WTC11 (cell line): ENCODE measurements at regions not wholly inside any gene's neighbourhood (a gene's known extent, or its start where the extent isn't known, plus 50 kb on each side); places are given as distances from the start of the nearest gene placed in this dataset.
"Not testable (repeated sequence)": the region's sequence is repeated elsewhere in the genome, so short reads cannot be mapped to it uniquely, and the experiment has no call there.

Experiments used
- ATAC-seq: fragments of 200-7000 bp; cut with Tn5 transposase; 2 replicates; pipeline ENCODE4 v1.10.0; 2021; ENCODE audit warnings: mild to moderate bottlenecking, moderate library complexity
- CTCF ChIA-PET: fragments of 300-600 bp; sonication (Branson Sonifier 250); formaldehyde crosslinking; loops from one replicate; lab custom pipeline; 2021; ENCODE audit warnings: antibody characterized with exemption; lab: Charles Lee
- POLR2A ChIA-PET: fragments of 350-600 bp; sonication (Branson Sonifier 250); formaldehyde crosslinking; loops from one replicate; lab custom pipeline; 2021; ENCODE audit warnings: antibody characterized with exemption; lab: Charles Lee
- DNase-seq: peaks from one replicate; pipeline ENCODE4 v3.0.0; 2021; ENCODE audit warnings: low spot score
- H3K27ac Mint-ChIP-seq: 2 replicates; pipeline ENCODE4 v1.8.0; 2021; ENCODE audit warnings: mixed read lengths
- H3K27me3 Mint-ChIP-seq: 2 replicates; pipeline ENCODE4 v1.8.0; 2021; ENCODE audit warnings: low read depth, mild to moderate bottlenecking, moderate library complexity, mixed read lengths
- H3K36me3 Mint-ChIP-seq: 2 replicates; pipeline ENCODE4 v1.8.0; 2021; ENCODE audit warnings: mixed read lengths
- H3K4me1 Mint-ChIP-seq: 2 replicates; pipeline ENCODE4 v1.8.0; 2022; ENCODE audit warnings: mixed read lengths
- H3K4me3 Mint-ChIP-seq: 2 replicates; pipeline ENCODE4 v1.8.0; 2021; ENCODE audit warnings: mild to moderate bottlenecking, moderate library complexity, mixed read lengths
- H3K9me3 Mint-ChIP-seq: 2 replicates; pipeline ENCODE4 v1.8.0; 2021; ENCODE audit warnings: mixed read lengths
- ATF1 ChIP-seq: sonication (generic); formaldehyde crosslinking; IDR thresholded peaks from 2 replicates; pipeline ENCODE4 v1.8.1; 2023; ENCODE audit warnings: mild to moderate bottlenecking, moderate library complexity, missing genetic modification reagents
- EMX1 ChIP-seq: fragments of 250-450 bp; sonication (Bioruptor Pico); IDR thresholded peaks from 2 replicates; pipeline ENCODE4 v1.8.0; 2021; ENCODE audit warnings: mild to moderate bottlenecking
- HMGA2 ChIP-seq: fragments of 250-450 bp; sonication (Bioruptor Pico); IDR thresholded peaks from 2 replicates; pipeline ENCODE4 v1.4.0; 2021; ENCODE audit warnings: mild to moderate bottlenecking, moderate library complexity
- JAZF1 ChIP-seq: fragments of 250-450 bp; sonication (Bioruptor Pico); IDR thresholded peaks from 2 replicates; pipeline ENCODE4 v1.9.0; 2021; ENCODE audit warnings: moderate library complexity, mild to moderate bottlenecking, inconsistent platforms
- NFYB ChIP-seq: sonication (generic); formaldehyde crosslinking; conservative IDR thresholded peaks from 2 replicates; pipeline ENCODE4 v1.8.0; 2022; ENCODE audit warnings: low read depth, missing genetic modification reagents
- PRRX2 ChIP-seq: fragments of 250-450 bp; sonication (Bioruptor Pico); IDR thresholded peaks from 2 replicates; pipeline ENCODE4 v1.8.0; 2021; ENCODE audit warnings: mild to moderate bottlenecking
- RELA ChIP-seq: sonication (generic); formaldehyde crosslinking; IDR thresholded peaks from 2 replicates; pipeline ENCODE4 v1.8.1; 2022; ENCODE audit warnings: missing genetic modification reagents, mild to moderate bottlenecking, borderline replicate concordance
- SMAD3 ChIP-seq: sonication (generic); formaldehyde crosslinking; IDR thresholded peaks from 2 replicates; pipeline ENCODE4 v1.8.0; 2022; ENCODE audit warnings: missing genetic modification reagents, mild to moderate bottlenecking, borderline replicate concordance
- SMAD4 ChIP-seq: sonication (generic); formaldehyde crosslinking; IDR thresholded peaks from 2 replicates; pipeline ENCODE4 v1.8.0; 2022; ENCODE audit warnings: mild to moderate bottlenecking, missing genetic modification reagents
- SP1 ChIP-seq: sonication (generic); formaldehyde crosslinking; conservative IDR thresholded peaks from 2 replicates; pipeline ENCODE4 v1.8.1; 2022; ENCODE audit warnings: missing genetic modification reagents
- TEAD4 ChIP-seq: sonication (generic); formaldehyde crosslinking; IDR thresholded peaks from 2 replicates; pipeline ENCODE4 v1.8.0; 2022; ENCODE audit warnings: mild to moderate bottlenecking, missing genetic modification reagents
- ZNF232 ChIP-seq: sonication (generic); formaldehyde crosslinking; IDR thresholded peaks from 2 replicates; pipeline ENCODE4 v1.8.0; 2022; ENCODE audit warnings: mild to moderate bottlenecking, missing genetic modification reagents
- ZNF317 ChIP-seq: sonication (generic); formaldehyde crosslinking; IDR thresholded peaks from 2 replicates; pipeline ENCODE4 v1.8.1; 2023; ENCODE audit warnings: low read depth, mild to moderate bottlenecking, moderate library complexity, missing genetic modification reagents, borderline replicate concordance
- TF ChIP-seq, protein P1 (sequence below): fragments of 250-450 bp; sonication (Bioruptor Pico); conservative IDR thresholded peaks from 2 replicates; pipeline ENCODE4 v1.9.0; 2021; ENCODE audit warnings: mild to moderate bottlenecking
- TF ChIP-seq, protein P2 (sequence below): sonication (generic); formaldehyde crosslinking; IDR thresholded peaks from 2 replicates; pipeline ENCODE4 v1.8.1; 2023; ENCODE audit warnings: mild to moderate bottlenecking, missing genetic modification reagents, borderline replicate concordance
- TF ChIP-seq, protein P3 (sequence below): sonication (generic); formaldehyde crosslinking; IDR thresholded peaks from 2 replicates; pipeline ENCODE4 v1.8.1; 2023; ENCODE audit warnings: mild to moderate bottlenecking, missing genetic modification reagents, moderate library complexity
- TF ChIP-seq, protein P4 (sequence below): sonication (generic); formaldehyde crosslinking; IDR thresholded peaks from 2 replicates; pipeline ENCODE4 v1.8.0; 2023; ENCODE audit warnings: missing genetic modification reagents
- TF ChIP-seq, protein P5 (sequence below): fragments of 250-450 bp; sonication (Bioruptor Pico); IDR thresholded peaks from 2 replicates; pipeline ENCODE4 v1.9.0; 2021; ENCODE audit warnings: mild to moderate bottlenecking
- TF ChIP-seq, protein P6 (sequence below): sonication (generic); formaldehyde crosslinking; IDR thresholded peaks from 2 replicates; pipeline ENCODE4 v1.8.1; 2023; ENCODE audit warnings: mild to moderate bottlenecking, missing genetic modification reagents

DNA sequence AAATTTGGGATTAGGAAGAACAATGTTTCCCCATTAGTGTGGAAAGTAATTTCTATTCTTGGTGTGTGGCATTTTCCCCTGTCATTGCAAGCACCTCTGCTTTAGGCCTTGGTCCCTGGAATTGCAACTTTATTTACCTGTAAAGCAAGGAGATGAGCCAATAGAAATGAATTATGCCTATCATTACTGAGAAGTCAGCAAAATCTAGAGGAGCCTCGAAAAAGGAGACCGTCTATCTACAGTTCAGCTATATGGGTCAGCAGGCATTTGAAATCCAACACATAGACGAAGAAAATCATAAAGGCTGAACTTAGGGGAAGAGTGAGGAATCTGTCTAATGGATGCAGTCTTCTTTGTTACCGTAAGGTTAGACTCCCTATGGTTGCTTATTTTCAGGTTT, 161.1 kb downstream of the CCDC71L start (continued):
- TF ChIP-seq NFYB (CRISPR knock-in tag) (no peak), ZNF232 (CRISPR knock-in tag) (no peak), SMAD4 (no peak)
- TF ChIP-seq, protein P1, sequence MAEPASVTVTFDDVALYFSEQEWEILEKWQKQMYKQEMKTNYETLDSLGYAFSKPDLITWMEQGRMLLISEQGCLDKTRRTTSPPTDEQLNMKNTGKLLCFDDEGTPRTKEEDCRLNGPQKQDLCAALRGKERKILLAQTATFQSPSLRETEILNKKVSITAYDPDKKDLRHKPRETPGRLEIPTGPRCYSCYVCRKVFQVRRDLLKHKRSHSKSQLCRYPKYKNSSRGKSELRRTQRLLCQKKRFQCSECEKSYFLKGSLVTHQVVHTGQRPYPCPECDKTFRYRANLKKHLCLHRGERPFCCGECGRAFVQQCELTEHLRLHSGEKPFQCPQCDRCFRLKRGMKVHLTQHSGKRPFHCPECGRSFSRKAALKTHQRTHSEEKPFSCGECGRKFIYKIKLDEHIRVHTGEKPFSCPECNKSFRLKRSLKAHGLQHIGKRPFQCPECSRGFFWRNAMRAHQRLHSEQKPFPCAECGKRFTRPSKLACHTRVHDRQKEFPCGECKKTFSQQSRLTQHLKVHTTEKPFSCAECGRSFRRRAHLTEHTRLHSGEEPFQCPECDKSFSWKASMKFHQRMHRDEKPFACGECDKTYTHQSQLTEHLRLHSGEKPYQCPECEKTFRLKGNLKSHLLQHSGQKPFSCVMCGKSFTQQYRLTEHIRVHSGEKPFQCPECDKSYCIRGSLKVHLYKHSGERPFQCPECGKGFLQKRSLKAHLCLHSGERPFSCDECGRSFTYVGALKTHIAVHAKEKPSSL (CRISPR knock-in tag) = no peak

DNA sequence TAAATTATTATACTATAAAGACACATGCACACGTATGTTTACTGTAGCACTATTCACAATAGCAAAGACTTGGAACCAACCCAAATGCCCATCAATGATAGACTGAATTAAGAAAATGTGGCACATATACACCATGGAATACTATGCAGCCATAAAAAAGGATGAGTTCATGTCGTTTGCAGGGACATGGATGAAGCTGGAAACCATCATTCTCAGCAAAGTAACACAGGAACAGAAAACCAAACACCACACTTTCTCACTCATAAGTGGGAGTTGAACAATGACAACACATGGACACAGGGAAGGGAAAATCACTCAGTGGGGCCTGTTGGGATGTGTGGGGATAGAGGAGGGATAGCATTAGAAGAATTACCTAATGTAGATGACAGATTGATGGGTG, 163.0 kb downstream of the CCDC71L start:
- H3K4me3 Mint-ChIP-seq, H3K27ac Mint-ChIP-seq, H3K27me3 Mint-ChIP-seq, DNase-seq, CTCF ChIA-PET, POLR2A ChIA-PET, ATAC-seq, H3K36me3 Mint-ChIP-seq, H3K4me1 Mint-ChIP-seq: not testable (repeated sequence)
- H3K9me3 Mint-ChIP-seq = peaks cover 13% of the 10 kb centered on the region

DNA sequence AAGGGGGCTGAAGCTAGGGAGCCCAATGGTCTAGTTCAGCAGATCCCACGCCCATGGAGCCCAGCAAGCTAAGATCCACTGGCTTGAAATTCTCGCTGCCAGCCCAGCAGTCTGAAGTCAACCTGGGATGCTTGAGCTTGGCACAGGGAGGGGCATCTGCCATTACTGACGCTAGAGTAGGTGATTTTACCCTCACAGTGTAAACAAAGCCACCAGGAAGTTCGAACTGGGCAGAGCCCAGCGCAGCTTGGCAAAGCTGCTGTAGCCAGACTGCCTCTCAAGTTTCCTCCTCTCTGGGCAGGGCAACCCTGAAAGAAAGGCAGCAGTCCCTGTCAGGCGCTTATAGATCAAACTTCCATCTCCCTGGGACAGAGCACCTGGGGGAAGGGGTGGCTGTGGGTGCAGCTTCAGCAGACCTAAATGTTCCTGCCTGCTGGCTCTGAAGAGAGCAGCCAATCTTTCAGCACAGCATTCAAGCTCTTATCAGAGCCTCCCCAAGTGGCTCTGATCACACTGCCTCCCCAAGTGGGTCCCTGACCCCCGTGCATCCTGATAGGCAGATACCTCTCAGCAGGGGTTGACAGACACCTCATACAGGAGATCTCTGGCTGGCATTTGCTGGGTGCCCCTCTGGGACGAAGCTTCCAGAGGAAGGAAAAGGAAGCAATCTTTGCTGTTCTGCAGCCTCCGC, 167.8 kb downstream of the CCDC71L start:
- no peaks in the 10 kb centered on the region for H3K36me3 Mint-ChIP-seq
- peaks cover 17% of the 10 kb centered on the region for H3K9me3 Mint-ChIP-seq
- no peak overlapping the region for H3K4me3 Mint-ChIP-seq
- ATAC-seq (no peak), DNase-seq (no peak)
- H3K27ac Mint-ChIP-seq = no peak overlapping the region
- ChIA-PET POLR2A (no interaction called here), CTCF (no interaction called here)
- H3K4me1 Mint-ChIP-seq = no peaks in the 10 kb centered on the region
- H3K27me3 Mint-ChIP-seq = no peaks in the 10 kb centered on the region; the same call in 1 of the 2 replicates
- TF ChIP-seq, protein P1 (CRISPR knock-in tag) = no peak
- TF ChIP-seq ZNF317 = no peak
- TF ChIP-seq, protein P2, sequence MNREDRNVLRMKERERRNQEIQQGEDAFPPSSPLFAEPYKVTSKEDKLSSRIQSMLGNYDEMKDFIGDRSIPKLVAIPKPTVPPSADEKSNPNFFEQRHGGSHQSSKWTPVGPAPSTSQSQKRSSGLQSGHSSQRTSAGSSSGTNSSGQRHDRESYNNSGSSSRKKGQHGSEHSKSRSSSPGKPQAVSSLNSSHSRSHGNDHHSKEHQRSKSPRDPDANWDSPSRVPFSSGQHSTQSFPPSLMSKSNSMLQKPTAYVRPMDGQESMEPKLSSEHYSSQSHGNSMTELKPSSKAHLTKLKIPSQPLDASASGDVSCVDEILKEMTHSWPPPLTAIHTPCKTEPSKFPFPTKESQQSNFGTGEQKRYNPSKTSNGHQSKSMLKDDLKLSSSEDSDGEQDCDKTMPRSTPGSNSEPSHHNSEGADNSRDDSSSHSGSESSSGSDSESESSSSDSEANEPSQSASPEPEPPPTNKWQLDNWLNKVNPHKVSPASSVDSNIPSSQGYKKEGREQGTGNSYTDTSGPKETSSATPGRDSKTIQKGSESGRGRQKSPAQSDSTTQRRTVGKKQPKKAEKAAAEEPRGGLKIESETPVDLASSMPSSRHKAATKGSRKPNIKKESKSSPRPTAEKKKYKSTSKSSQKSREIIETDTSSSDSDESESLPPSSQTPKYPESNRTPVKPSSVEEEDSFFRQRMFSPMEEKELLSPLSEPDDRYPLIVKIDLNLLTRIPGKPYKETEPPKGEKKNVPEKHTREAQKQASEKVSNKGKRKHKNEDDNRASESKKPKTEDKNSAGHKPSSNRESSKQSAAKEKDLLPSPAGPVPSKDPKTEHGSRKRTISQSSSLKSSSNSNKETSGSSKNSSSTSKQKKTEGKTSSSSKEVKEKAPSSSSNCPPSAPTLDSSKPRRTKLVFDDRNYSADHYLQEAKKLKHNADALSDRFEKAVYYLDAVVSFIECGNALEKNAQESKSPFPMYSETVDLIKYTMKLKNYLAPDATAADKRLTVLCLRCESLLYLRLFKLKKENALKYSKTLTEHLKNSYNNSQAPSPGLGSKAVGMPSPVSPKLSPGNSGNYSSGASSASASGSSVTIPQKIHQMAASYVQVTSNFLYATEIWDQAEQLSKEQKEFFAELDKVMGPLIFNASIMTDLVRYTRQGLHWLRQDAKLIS (CRISPR knock-in tag) = no peak
- TF ChIP-seq EMX1 (CRISPR knock-in tag) = no peak
- TF ChIP-seq ATF1 (CRISPR knock-in tag) = no peak
- no peak for TF ChIP-seq SP1
- TF ChIP-seq, protein P3, sequence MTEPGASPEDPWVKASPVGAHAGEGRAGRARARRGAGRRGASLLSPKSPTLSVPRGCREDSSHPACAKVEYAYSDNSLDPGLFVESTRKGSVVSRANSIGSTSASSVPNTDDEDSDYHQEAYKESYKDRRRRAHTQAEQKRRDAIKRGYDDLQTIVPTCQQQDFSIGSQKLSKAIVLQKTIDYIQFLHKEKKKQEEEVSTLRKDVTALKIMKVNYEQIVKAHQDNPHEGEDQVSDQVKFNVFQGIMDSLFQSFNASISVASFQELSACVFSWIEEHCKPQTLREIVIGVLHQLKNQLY (CRISPR knock-in tag) = no peak
- no peak for TF ChIP-seq RELA (CRISPR knock-in tag)
- TF ChIP-seq SMAD4 = no peak
- TF ChIP-seq HMGA2 (CRISPR knock-in tag) = no peak
- TF ChIP-seq, protein P4, sequence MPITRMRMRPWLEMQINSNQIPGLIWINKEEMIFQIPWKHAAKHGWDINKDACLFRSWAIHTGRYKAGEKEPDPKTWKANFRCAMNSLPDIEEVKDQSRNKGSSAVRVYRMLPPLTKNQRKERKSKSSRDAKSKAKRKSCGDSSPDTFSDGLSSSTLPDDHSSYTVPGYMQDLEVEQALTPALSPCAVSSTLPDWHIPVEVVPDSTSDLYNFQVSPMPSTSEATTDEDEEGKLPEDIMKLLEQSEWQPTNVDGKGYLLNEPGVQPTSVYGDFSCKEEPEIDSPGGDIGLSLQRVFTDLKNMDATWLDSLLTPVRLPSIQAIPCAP (CRISPR knock-in tag) = no peak
- TF ChIP-seq TEAD4 (CRISPR knock-in tag) = no peak
- TF ChIP-seq, protein P5, sequence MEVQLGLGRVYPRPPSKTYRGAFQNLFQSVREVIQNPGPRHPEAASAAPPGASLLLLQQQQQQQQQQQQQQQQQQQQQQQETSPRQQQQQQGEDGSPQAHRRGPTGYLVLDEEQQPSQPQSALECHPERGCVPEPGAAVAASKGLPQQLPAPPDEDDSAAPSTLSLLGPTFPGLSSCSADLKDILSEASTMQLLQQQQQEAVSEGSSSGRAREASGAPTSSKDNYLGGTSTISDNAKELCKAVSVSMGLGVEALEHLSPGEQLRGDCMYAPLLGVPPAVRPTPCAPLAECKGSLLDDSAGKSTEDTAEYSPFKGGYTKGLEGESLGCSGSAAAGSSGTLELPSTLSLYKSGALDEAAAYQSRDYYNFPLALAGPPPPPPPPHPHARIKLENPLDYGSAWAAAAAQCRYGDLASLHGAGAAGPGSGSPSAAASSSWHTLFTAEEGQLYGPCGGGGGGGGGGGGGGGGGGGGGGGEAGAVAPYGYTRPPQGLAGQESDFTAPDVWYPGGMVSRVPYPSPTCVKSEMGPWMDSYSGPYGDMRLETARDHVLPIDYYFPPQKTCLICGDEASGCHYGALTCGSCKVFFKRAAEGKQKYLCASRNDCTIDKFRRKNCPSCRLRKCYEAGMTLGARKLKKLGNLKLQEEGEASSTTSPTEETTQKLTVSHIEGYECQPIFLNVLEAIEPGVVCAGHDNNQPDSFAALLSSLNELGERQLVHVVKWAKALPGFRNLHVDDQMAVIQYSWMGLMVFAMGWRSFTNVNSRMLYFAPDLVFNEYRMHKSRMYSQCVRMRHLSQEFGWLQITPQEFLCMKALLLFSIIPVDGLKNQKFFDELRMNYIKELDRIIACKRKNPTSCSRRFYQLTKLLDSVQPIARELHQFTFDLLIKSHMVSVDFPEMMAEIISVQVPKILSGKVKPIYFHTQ (CRISPR knock-in tag) = no peak
- no peak for TF ChIP-seq SMAD3 (CRISPR knock-in tag)
- TF ChIP-seq, protein P6, sequence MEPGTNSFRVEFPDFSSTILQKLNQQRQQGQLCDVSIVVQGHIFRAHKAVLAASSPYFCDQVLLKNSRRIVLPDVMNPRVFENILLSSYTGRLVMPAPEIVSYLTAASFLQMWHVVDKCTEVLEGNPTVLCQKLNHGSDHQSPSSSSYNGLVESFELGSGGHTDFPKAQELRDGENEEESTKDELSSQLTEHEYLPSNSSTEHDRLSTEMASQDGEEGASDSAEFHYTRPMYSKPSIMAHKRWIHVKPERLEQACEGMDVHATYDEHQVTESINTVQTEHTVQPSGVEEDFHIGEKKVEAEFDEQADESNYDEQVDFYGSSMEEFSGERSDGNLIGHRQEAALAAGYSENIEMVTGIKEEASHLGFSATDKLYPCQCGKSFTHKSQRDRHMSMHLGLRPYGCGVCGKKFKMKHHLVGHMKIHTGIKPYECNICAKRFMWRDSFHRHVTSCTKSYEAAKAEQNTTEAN (CRISPR knock-in tag) = no peak
- no peak for TF ChIP-seq JAZF1 (CRISPR knock-in tag)
- TF ChIP-seq PRRX2 (CRISPR knock-in tag) = no peak
